ENCODE measurements at regions not wholly inside any gene's neighbourhood (a gene's known extent, or its start where the extent isn't known, plus 50 kb on each side); places are given as distances from the start of the nearest gene placed in this dataset.

DNA sequence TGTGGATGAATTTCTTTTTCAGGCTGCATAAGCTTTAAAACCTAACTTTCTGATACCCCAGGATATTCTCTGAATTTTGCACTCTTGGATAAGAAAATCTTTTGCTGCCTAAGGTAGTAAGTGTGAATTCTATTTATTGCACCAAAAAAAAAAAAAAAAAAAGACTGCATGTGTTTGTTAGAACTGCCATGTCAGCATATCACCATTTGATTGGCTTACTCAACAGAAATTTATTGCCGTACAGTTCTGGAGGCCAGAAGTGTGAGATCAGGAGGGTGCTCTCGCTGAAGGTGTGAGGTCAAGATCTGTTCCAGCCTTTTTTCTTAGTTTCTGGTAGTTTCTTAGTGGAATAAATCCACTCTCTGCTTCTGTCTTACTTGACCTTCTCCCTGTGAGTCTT is 1250.0 kb upstream of the PRKX start:
- no peaks in the 10 kb centered on the region for H3K36me3 ChIP-seq (ENCODE audit: control insufficient read depth, insufficient read depth, low read length)
- no peak for DNase-seq
- H3K27me3 ChIP-seq (ENCODE audit: control insufficient read depth, insufficient read depth, low read length) = no peaks in the 10 kb centered on the region
- no peak overlapping the region for H3K4me3 ChIP-seq (ENCODE audit: low read length)
- H3K27ac ChIP-seq (ENCODE audit: low read length) = no peak overlapping the region
- no CpG with 5 or more reads among the region's 2 CpGs for WGBS (ENCODE audit: insufficient coverage, low lambda C conversion rate)
- no peaks in the 10 kb centered on the region for H3K4me1 ChIP-seq (ENCODE audit: control insufficient read depth, insufficient read depth, low read length)
- H3K9me3 ChIP-seq (ENCODE audit: control insufficient read depth, low read depth, low read length) = no peaks in the 10 kb centered on the region

DNA sequence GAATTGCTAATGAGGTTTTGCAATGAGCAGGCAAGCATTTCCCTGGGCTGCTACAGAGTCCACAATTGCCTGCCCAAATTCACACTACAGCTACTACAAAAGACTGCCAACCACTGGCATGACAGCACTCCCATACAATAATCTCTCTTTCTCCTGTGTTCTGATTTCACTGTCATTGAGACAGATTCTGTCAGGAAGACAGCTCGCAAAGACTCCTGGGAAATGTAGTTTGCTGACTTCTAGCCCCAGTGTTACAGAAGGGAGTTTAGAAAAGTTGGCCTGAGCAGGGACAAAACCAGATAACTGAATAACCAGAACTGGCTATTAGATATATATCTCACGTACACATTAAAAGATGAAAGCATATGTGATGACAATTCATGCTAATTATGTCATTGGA is 1231.3 kb upstream of the PRKX start:
- H3K27ac ChIP-seq (ENCODE audit: low read length) = no peak overlapping the region
- WGBS (ENCODE audit: insufficient coverage, low lambda C conversion rate) = no CpG with 5 or more reads among the region's 2 CpGs
- no peaks in the 10 kb centered on the region for H3K4me1 ChIP-seq (ENCODE audit: control insufficient read depth, insufficient read depth, low read length)
- H3K9me3 ChIP-seq (ENCODE audit: control insufficient read depth, low read depth, low read length) = no peaks in the 10 kb centered on the region
- H3K4me3 ChIP-seq (ENCODE audit: low read length) = no peak overlapping the region
- H3K36me3 ChIP-seq (ENCODE audit: control insufficient read depth, insufficient read depth, low read length) = no peaks in the 10 kb centered on the region
- H3K27me3 ChIP-seq (ENCODE audit: control insufficient read depth, insufficient read depth, low read length) = no peaks in the 10 kb centered on the region
- DNase-seq = no peak

DNA sequence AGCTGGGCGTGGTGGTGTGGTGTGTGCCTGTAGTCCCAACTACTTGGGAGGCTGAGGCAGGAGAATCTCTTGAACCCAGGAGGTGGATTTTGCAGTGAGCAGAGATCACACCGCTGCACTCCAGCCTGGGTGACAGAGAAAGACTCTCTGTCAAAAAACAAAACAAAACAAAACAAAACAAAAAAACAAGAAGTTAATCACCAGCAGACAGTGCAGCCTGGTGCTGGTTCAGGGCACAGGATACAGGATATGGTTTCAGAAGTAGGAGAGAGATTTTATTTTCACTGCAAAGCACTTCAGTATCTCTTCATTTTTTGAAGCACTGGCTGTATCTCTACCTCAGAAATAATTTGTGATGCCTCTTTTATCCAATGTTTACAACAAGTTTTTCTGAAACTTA is 1222.9 kb upstream of the PRKX start:
- H3K4me3 ChIP-seq (ENCODE audit: low read length) = no peak overlapping the region
- WGBS (ENCODE audit: insufficient coverage, low lambda C conversion rate) = no CpG with 5 or more reads among the region's 2 CpGs
- no peak overlapping the region for H3K27ac ChIP-seq (ENCODE audit: low read length)

DNA sequence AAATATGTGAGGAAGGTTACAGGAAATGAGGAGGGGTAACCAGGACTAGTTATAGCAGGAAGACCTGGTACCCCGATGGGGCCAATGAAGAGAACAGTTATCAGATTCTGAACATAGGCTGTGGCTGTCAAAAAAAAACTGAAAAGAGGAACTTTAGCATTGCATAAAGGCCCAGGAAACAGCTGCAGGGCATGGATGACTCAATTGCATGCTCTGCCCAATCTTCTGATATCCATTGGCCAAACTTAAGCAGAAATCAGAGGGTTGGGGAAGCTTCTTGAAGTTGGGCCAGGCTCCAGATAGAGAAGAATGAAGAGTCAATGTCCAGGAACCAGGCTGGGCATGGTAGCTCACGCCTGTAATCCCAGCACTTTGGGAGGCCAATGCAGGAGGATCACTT is 1222.4 kb upstream of the PRKX start:
- WGBS (ENCODE audit: insufficient coverage, low lambda C conversion rate) = no CpG with 5 or more reads among the region's 2 CpGs
- no peaks in the 10 kb centered on the region for H3K27me3 ChIP-seq (ENCODE audit: control insufficient read depth, insufficient read depth, low read length)
- no peak for DNase-seq

More for the DNA sequence above, 1222.9 kb upstream of the PRKX start:
- DNase-seq = no peak
- Histone ChIP-seq H3K36me3 (ENCODE audit: control insufficient read depth, insufficient read depth, low read length) (no peaks in the 10 kb centered on the region), H3K27me3 (ENCODE audit: control insufficient read depth, insufficient read depth, low read length) (no peaks in the 10 kb centered on the region), H3K9me3 (ENCODE audit: control insufficient read depth, low read depth, low read length) (no peaks in the 10 kb centered on the region), H3K4me1 (ENCODE audit: control insufficient read depth, insufficient read depth, low read length) (no peaks in the 10 kb centered on the region)

DNA sequence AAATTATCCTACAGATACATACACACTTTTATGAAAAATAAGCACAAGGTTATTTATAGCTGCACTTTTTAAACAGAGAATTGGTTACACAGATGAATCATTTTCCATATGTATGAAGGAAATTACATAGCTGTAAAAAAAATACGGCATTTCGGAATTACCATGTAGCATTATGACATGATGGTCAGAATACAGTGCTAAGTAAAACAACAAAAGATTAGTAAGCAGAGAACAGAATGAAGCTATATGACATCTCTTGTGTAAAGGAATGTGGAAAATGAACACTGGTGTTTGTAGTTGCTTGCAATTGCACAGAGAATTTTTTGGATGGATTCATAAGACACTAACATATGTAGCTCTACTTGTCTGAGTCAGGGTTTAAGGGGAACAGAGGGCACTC is 1222.0 kb upstream of the PRKX start:
- H3K27me3 ChIP-seq (ENCODE audit: control insufficient read depth, insufficient read depth, low read length) = no peaks in the 10 kb centered on the region
- H3K36me3 ChIP-seq (ENCODE audit: control insufficient read depth, insufficient read depth, low read length) = no peaks in the 10 kb centered on the region
- no peak overlapping the region for H3K4me3 ChIP-seq (ENCODE audit: low read length)
- H3K9me3 ChIP-seq (ENCODE audit: control insufficient read depth, low read depth, low read length) = no peaks in the 10 kb centered on the region
- H3K27ac ChIP-seq (ENCODE audit: low read length) = no peak overlapping the region
- WGBS (ENCODE audit: insufficient coverage, low lambda C conversion rate) = no CpG with 5 or more reads among the region's 2 CpGs
- no peak for DNase-seq
- no peaks in the 10 kb centered on the region for H3K4me1 ChIP-seq (ENCODE audit: control insufficient read depth, insufficient read depth, low read length)

More for the DNA sequence above, 1222.4 kb upstream of the PRKX start:
- no peaks in the 10 kb centered on the region for H3K9me3 ChIP-seq (ENCODE audit: control insufficient read depth, low read depth, low read length)
- no peaks in the 10 kb centered on the region for H3K4me1 ChIP-seq (ENCODE audit: control insufficient read depth, insufficient read depth, low read length)
- H3K27ac ChIP-seq (ENCODE audit: low read length) = no peak overlapping the region
- H3K36me3 ChIP-seq (ENCODE audit: control insufficient read depth, insufficient read depth, low read length) = no peaks in the 10 kb centered on the region
- H3K4me3 ChIP-seq (ENCODE audit: low read length) = no peak overlapping the region

DNA sequence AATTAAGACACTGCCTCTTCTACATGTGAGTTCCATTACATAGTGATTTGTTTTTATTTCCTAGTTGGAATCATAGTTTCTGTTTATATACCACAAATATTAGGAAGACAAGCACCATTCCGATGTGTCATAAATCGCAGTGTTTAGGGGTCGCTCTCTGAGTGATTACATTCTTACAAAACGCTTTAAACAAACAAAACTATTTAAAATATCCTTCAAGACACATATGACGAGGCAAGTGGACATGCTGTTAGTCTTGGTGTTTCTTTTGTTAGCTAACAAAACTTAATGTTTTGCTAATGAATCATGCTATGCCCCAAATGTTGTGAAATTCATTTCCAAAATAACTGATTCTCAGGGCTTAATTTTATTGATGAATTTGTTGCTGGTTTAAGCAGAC is 1219.3 kb upstream of the PRKX start:
- H3K36me3 ChIP-seq (ENCODE audit: control insufficient read depth, insufficient read depth, low read length) = no peaks in the 10 kb centered on the region
- DNase-seq = peak; percentile 2 to 9
- H3K27me3 ChIP-seq (ENCODE audit: control insufficient read depth, insufficient read depth, low read length) = no peaks in the 10 kb centered on the region
- no peak overlapping the region for H3K27ac ChIP-seq (ENCODE audit: low read length)
- H3K4me3 ChIP-seq (ENCODE audit: low read length) = no peak overlapping the region
- H3K4me1 ChIP-seq (ENCODE audit: control insufficient read depth, insufficient read depth, low read length) = no peaks in the 10 kb centered on the region
- H3K9me3 ChIP-seq (ENCODE audit: control insufficient read depth, low read depth, low read length) = no peaks in the 10 kb centered on the region
- WGBS (ENCODE audit: insufficient coverage, low lambda C conversion rate) = no CpG with 5 or more reads among the region's 5 CpGs

DNA sequence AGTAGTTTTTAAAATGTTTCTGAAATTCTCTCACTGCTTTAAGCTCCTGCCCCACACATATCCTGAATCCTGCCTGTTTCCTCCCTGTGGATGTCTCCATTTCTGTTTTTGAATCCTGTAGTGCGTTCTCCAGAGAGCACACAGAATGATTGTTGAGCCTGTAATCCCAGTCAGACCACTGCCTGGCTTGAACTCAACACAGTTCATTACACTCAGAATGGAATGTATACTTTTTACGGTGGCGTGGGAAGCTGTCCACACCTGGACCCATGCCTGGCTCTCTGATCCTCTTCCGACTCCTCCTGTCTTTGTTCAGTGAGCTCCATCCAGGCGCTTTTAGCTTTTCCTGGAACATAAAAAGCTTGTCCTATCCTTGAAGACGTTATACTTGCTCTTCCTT is 1217.0 kb upstream of the PRKX start:
- no peaks in the 10 kb centered on the region for H3K9me3 ChIP-seq (ENCODE audit: control insufficient read depth, low read depth, low read length)
- H3K27ac ChIP-seq (ENCODE audit: low read length) = no peak overlapping the region
- WGBS (ENCODE audit: insufficient coverage, low lambda C conversion rate) = 67% methylated on average over 2 of the region's 6 CpGs
- H3K27me3 ChIP-seq (ENCODE audit: control insufficient read depth, insufficient read depth, low read length) = no peaks in the 10 kb centered on the region
- no peak overlapping the region for H3K4me3 ChIP-seq (ENCODE audit: low read length)
- no peak for DNase-seq
- H3K36me3 ChIP-seq (ENCODE audit: control insufficient read depth, insufficient read depth, low read length) = no peaks in the 10 kb centered on the region
- no peaks in the 10 kb centered on the region for H3K4me1 ChIP-seq (ENCODE audit: control insufficient read depth, insufficient read depth, low read length)

DNA sequence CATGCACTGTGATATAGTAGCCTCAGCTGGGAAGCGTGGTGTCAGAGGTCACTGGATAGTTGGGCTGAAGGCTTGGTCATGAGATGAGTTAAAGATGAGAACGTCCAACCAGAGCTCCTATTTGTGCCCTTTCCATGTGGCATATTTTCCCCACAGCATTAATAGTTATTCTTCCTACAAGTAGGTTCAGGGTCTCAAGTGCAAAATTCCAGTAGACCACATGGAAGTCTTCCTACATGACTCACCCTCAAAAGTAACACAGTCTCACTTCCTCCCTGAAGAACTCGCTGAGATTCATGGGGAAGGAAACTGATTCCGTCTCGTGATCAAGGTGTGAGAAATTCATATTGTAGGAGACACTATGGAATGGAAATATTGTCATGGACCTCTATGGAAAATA is 1212.5 kb upstream of the PRKX start:
- DNase-seq = no peak
- Histone ChIP-seq H3K36me3 (ENCODE audit: control insufficient read depth, insufficient read depth, low read length) (no peaks in the 10 kb centered on the region), H3K9me3 (ENCODE audit: control insufficient read depth, low read depth, low read length) (no peaks in the 10 kb centered on the region), H3K4me1 (ENCODE audit: control insufficient read depth, insufficient read depth, low read length) (no peaks in the 10 kb centered on the region), H3K27me3 (ENCODE audit: control insufficient read depth, insufficient read depth, low read length) (no peaks in the 10 kb centered on the region), H3K4me3 (ENCODE audit: low read length) (no peak overlapping the region), H3K27ac (ENCODE audit: low read length) (no peak overlapping the region)
- no CpG with 5 or more reads among the region's 5 CpGs for WGBS (ENCODE audit: insufficient coverage, low lambda C conversion rate)

DNA sequence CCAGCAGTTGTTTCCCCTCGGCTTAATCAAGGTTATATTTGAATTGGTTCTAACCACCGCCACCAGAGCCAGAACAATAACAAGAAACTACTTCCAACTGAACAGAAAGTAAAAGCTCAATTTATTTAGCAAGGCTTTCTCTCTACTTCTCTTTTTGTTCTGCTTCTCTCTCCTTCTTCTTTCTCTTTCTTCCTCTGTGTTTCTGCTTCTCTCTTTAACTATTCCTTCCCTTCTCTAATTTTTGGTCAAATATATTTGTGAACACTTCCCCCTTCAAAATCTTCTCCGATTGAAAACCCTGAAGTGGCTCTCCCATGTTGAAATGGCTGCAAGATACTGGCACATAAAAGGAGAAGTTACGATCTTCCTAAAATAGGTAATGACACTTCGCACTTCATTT is 1195.9 kb upstream of the PRKX start:
- H3K4me1 ChIP-seq (ENCODE audit: control insufficient read depth, insufficient read depth, low read length) = no peaks in the 10 kb centered on the region
- H3K27me3 ChIP-seq (ENCODE audit: control insufficient read depth, insufficient read depth, low read length) = no peaks in the 10 kb centered on the region
- H3K4me3 ChIP-seq (ENCODE audit: low read length) = no peak overlapping the region
- no peak for DNase-seq
- WGBS (ENCODE audit: insufficient coverage, low lambda C conversion rate) = no CpG with 5 or more reads among the region's 5 CpGs
- no peak overlapping the region for H3K27ac ChIP-seq (ENCODE audit: low read length)
- H3K36me3 ChIP-seq (ENCODE audit: control insufficient read depth, insufficient read depth, low read length) = no peaks in the 10 kb centered on the region
- no peaks in the 10 kb centered on the region for H3K9me3 ChIP-seq (ENCODE audit: control insufficient read depth, low read depth, low read length)

DNA sequence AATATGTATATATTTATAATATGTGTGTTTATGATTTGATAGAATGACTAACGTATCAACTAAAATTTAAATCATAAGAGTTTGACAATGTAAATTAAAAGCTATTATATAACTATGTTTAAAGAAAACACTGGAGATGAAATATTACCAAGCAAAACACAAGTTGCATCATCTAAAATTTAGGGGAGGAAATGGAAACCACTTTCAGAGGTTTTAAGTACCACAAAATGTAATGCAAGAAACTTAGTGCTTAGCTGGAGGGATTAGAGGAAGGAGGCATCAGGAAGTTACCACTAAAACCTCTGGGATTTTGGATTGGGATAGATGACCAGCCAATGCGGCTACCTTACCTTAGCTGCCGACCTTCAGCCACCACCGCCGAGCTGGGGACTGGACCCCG is 1192.1 kb upstream of the PRKX start:
- Histone ChIP-seq H3K27me3 (ENCODE audit: control insufficient read depth, insufficient read depth, low read length) (no peaks in the 10 kb centered on the region), H3K9me3 (ENCODE audit: control insufficient read depth, low read depth, low read length) (no peaks in the 10 kb centered on the region), H3K36me3 (ENCODE audit: control insufficient read depth, insufficient read depth, low read length) (no peaks in the 10 kb centered on the region), H3K27ac (ENCODE audit: low read length) (no peak overlapping the region), H3K4me3 (ENCODE audit: low read length) (no peak overlapping the region), H3K4me1 (ENCODE audit: control insufficient read depth, insufficient read depth, low read length) (no peaks in the 10 kb centered on the region)
- WGBS (ENCODE audit: insufficient coverage, low lambda C conversion rate) = no CpG with 5 or more reads among the region's 6 CpGs
- DNase-seq = no peak

DNA sequence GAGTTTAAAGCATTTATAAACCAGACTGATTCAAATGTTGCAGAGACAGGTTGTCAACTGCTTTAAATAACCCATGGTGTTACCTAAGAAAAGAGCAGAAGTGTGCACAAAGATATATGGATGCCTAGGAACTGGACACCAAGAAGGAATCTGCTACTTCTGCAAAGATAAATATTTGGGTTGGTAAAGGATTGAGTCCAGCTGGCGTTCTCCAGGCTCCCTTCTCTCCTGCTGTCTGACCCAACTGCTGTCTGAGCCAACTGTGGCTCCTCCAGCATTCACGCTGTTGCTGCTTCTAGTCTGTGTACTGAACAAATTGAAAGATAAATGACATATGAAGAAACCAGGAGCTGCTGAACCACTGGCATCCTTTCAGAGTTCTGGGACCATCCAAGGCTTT is 1167.8 kb upstream of the PRKX start:
- Histone ChIP-seq H3K27ac (ENCODE audit: low read length) (no peak overlapping the region), H3K4me1 (ENCODE audit: control insufficient read depth, insufficient read depth, low read length) (no peaks in the 10 kb centered on the region), H3K4me3 (ENCODE audit: low read length) (no peak overlapping the region), H3K9me3 (ENCODE audit: control insufficient read depth, low read depth, low read length) (no peaks in the 10 kb centered on the region), H3K36me3 (ENCODE audit: control insufficient read depth, insufficient read depth, low read length) (no peaks in the 10 kb centered on the region), H3K27me3 (ENCODE audit: control insufficient read depth, insufficient read depth, low read length) (no peaks in the 10 kb centered on the region)
- no peak for DNase-seq
- no CpG with 5 or more reads among the region's 2 CpGs for WGBS (ENCODE audit: insufficient coverage, low lambda C conversion rate)

All from large intestine (tissue), 3 donors.